Smooth muscle cell of the brain vasculature (primary cell): ENCODE measurements at regions not wholly inside any gene's neighbourhood (a gene's known extent, or its start where the extent isn't known, plus 50 kb on each side); places are given as distances from the start of the nearest gene placed in this dataset.
A peak's percentile ranks its signal among the peaks of the same experiment; 100 is the strongest.
"Not testable (repeated sequence)": the region's sequence is repeated elsewhere in the genome, so short reads cannot be mapped to it uniquely, and the experiment has no call there.

ENCODE experiments used
- DNase-seq: peaks from one replicate; pipeline ENCODE4 v3.0.0-alpha.2; 2012; ENCODE audit warnings: low read depth, low spot score

DNA sequence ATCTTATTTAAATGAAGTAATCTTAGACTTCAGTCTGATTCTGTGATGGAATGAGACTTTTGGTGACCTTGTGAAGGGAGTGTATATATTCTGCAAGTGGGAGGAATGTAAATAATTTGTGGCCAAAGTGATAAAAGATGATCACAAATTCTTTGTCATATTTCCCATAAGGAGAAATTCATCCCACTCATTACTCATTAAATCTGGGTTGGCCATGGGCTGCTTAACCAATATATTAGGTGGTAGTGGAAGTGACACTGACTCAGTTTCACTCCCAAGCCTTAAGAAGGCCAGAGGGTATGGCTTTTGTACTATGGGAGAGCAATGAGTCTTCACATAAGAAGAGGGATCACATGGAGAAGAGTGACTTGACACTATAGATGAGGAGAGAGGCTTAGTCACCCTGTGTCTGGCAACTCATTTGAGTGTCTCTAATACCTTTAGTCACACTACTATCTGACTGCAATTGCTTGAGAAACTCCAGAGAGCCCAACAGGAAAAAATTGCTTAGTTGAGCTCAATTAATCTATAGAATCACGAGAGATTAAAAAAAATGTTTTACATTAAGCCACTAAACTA lies 408.2 kb upstream of the PITX2 start:
- no peak for DNase-seq

DNA sequence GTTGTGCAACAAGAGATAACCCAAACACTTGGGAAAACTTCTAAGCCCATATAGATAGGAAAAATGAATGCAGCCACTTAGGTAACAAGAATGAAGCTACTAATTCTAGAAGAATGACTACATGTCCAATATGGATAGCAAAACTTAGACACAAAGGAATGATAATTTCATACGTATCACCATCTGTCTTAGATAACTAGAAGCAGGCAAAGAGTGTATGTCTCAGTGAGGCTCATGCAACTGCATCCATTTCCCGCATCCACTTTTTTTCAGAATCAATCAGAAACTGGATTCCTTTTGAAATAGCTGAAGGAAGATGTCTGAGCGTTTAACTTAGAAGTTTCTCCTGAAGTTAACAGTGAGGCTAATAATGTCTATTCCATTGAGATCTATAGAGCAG lies 408.7 kb upstream of the PITX2 start:
- no peak for DNase-seq

DNA sequence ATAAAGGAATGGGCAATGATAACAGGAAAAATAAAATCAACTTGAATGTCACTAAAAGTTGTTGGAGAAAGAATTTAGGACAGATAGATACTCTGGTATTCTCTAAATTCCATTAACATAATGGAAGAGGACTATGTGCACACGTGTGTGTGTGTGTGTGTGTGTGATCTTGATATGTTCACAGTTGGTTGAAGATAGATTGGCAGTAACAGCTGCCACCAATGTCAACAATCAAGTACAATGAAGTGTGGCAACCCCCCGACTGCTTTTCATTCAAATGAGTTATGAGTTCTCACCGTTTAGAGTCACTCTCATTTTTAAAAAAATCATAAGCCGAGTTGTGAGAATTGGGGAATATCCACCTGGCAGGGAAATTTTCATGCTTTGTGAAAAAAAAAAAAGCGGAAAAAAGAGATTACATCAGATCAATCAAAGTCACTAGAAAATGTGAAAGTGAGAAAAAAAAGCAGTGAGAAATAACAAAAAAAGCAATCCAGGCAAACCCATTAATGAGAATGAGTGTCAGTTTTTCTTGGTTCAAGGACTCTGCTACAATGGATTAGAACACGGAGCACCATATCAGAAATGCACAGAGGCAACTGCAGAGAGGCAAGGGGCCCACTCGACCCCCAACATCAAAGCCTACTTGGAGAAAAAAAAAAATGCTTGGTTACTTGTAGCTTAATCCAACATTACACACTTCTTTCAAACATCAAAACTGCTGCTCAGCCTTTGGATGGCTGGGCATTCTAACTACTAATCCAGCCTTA lies 414.9 kb upstream of the PITX2 start:
- DNase-seq = no peak

DNA sequence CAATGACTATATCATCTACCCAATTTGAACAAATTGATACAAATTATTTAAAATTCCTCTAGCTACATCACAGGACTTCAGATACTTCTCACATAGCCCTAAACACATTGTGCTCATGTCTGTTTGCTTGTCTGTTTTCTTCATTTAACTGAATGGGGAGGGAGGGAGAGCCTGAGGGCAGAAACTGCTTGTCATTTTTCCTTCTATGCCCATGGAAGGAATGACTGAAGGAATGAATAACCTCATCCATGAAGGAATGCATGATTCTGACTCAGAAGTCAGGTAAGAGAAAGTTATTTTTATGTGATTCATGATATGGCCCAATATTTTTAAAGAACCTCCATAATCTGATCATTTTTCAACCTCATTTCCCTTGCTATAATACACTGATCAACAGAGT lies 418.0 kb upstream of the PITX2 start:
- no peak for DNase-seq

DNA sequence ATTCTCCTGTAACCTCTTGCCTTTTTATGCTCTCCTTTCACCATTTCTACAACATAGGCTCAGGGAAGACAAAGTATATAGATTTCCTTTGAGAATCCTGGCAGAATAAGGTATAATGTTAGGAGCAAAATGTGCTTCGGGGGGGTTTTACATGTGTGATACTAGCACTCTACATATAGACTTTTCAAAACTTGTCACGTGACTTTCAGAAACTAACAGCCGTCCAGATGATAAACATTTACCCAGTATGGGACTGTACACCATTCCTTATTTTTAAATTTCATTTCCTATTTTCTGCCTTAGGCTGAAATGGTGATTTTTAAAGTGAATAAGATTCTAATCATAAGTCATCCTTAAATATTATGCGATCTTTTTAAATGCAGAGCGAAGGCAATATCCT lies 420.4 kb upstream of the PITX2 start:
- DNase-seq = no peak

DNA sequence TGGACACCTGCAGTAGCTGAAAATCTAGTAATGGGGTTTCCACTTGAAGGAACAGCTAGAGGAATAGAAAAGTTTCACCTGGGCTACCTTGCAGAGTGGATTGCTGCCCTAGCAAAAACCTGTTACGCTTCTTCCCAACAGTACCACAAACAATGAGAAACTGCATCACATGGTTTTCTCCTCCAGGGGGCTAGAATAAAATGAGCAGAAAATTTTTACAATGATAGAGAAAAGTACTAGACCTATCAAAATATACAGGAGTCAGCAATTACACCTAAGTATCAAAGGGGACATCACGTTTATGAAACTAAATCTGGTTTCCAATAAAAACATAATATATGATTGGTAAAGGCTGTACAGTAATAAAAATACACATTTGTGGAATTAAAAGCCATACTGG lies 423.1 kb upstream of the PITX2 start:
- DNase-seq = no peak

DNA sequence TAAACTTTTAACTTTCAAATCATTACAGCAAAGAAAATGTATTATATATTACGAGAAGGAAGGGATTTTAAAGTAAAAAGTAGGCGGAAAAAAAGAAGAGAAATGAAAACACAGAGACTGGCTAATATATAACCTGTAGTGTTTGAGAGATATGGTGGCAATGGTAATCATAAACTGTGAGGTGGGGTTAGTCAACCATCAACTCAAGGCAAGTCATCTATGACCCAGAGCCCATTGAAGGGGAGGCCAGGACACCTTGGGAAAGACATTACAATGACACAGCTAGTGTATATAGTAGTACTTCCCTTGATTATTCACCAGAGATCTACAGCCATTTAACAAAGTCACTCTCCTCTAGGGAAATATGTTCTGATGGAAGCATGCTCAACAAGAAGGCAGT lies 423.9 kb upstream of the PITX2 start:
- DNase-seq = no peak

DNA sequence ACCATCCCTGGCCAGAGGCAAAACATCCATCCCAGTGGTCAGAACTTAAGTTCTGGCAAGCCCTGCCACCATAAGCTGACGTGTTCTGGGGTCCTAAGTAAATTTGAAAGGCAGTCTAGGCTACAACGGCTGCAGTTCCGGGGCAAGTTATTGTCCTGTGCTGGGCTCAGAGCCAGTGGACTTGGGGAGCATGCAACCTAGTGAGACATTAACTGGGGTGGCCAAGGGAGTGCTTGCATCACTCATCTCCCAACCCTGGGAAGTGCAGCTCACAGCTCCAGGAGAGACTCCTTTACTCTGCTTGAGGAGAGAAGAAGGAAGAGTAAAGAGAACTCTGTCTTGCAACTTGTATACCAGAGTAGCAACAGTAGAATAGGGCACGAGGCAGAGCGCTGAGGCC lies 425.4 kb upstream of the PITX2 start:
- no peak for DNase-seq

DNA sequence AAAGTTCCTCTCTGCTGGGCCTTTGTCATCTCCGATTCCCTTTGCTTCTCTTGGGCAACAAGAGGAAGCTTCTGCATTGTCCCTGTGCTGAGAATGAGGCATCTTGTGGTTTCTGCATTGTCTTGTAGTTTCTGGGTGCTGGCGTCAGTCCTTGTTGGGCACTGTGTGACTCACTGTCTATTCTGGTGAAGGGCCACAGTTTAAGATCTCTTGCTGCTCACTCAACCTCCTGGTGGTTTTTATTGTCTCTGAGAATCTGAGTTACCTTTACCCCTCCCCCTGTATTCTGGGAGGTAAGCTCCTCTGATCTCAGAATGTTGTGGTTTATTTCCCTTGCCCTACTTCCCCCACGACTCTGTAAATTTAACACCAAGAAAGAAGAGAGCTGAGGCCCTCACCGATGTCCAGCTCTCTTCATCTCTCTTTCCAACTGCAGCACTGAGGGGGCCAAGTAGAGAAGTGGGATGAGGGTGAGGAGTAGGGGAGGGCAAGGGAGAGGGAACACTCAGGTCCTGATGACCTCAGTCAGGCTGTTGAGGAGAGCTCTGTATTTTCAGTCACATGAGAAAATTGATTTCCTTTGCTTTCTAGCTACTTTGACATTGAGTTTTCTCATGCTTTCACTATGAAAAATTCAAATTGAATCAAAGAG lies 441.6 kb upstream of the PITX2 start:
- peak; percentile 3 for DNase-seq

DNA sequence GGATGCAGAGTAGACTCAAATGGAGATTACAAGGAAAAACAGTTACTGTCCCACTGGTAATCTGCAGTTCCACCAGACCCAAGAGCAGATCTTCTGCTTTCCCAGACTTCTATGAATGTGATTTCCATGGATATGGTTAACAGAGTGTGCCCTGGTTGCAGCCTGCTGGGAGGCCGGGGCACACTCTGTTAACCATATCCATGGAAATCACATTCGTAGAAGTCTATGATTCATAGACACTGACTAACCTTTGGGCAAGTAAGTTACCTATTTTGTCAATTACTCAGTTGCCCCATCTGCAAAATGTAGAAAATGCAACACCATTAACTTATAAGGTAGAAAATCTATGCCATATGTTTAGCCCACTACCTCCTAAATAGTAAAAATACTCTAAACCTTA lies 443.1 kb upstream of the PITX2 start:
- no peak for DNase-seq

DNA sequence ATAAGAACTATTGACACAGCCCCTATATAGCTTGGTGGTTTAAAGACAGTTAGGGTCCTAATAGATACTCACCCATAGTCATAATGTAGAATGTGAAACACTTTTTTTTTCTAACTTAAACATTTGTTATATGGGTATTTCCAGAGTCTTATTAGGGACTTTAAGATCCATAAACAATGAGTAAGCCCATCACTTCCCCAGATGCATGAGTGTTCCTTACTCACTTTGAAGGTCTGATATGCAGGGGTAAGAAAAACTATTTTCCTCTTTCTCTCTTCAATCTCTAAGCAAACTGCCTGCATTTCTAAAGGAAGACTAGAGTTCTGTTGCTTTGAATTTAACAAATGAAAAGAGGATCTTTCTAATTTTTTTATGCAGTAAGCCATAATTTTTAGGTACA lies 443.6 kb upstream of the PITX2 start:
- DNase-seq = no peak

DNA sequence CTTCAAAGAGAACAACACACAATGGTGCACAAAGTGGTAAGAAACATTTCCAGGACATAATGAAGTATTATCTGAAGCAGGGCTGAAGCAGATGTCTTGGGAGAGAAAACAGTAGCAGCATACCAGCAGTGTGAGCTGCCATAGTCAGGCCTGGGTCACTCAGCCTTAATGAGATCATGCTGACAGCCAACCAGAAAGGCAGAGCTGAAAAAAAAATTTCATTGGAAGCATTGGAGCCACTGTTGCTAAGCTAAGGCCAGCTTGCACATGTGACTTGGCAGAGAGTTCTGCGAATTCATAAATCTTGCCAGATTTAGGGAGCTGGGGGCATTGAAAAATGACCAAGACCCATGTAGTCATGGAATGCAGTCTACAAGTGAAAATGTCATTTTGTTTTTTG lies 444.0 kb upstream of the PITX2 start:
- no peak for DNase-seq

DNA sequence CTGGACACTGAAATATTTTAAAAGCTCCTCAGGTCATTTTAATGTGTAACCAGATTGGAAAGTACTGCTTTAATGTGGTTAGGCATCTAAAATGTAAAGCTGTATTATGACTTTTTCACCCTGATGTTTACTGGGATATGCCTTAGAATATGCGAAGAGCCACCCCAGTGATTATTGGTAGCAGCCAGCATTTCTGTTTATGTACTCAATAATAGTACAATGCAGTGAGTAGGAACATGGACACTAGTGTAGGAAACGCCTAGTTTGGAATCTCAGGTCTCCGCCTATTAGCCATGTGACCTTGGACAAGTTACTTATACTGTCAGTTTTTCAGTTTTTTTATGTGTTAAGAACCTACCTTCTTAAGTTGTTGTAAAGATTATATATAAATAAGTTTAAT lies 446.0 kb upstream of the PITX2 start:
- DNase-seq = no peak

DNA sequence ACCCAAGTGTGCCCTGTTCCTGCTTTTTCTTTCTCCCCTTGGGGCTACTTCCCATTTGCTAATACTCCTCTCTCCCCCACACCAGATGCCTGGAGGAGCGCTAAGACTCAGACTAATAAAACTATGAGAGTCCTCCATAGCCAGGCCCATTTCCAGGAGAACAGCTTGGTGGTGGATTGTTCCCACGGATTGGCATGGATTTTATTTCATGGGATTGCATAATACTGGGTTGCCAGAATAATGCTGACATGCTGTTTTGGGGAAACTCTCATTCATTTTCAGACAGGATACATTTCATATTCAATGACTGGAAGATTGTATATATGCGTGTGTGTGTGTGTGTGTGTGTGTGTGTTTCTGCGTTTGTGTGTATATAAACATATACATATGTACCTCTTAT lies 447.5 kb upstream of the PITX2 start:
- no peak for DNase-seq

DNA sequence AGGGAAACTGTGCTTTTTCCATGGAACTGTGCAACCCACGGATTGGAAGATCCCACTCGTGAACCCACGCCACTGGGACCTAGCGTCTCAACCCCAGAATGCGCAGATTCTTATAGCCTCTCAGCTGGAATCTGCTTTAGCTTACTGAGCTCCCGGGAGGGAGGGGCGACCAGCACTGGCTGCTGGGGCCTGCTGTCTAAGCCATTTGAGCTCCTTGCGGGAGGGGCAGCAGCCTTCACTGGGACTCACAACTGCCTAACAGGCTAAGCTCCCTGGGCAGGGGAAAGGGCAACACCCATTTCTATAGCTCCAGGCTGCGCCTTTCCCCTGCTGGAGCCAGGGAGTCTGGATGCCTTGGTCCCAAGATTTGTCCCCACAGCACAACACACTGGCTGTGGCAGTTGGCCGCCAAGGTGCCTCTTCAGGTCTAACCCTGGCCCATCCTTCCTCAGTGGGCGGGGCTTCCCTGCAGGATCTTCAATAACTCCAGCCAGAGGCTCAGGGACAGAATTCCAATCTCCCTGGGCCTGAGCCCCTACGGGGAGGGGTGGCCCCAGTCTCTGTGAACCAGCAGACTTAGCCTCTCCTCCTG lies 451.7 kb upstream of the PITX2 start:
- DNase-seq = no peak

DNA sequence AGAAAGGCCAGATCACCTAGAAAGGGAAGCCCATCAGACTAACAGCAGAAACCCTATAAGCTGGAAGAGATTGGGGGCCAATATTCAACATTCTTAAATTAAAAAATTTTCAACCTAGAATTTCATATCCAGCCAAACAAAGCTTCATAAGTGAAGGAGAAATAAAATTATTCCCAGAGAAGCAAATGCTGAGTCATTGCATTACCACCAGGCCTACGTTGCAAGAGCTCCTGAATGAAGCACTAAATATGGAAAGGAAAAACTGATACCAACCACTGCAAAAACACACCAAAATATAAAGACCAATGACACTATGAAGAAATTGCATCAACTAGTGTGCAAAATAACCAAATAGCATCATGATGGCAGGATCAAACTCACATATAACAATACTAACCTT lies 453.4 kb upstream of the PITX2 start:
- not testable (repeated sequence) for DNase-seq

DNA sequence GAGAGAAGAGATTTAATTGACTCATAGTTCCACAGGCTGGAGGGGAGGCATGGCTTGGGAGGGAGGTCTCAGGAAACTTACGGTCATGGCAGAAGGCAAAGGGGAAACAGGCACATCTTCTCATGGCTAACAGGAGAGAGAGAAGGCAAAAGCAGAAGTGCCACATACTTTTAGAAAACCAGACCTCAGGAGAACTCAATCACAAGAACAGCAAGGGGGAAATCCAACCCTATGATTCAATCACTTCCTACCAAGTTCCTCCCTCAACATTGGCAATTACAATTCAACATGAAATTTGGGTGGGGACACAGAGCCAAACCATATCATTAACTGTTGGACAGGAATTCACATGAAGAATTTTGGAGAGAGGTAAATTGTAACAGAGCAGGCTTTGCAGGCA lies 485.3 kb upstream of the PITX2 start:
- DNase-seq = no peak

DNA sequence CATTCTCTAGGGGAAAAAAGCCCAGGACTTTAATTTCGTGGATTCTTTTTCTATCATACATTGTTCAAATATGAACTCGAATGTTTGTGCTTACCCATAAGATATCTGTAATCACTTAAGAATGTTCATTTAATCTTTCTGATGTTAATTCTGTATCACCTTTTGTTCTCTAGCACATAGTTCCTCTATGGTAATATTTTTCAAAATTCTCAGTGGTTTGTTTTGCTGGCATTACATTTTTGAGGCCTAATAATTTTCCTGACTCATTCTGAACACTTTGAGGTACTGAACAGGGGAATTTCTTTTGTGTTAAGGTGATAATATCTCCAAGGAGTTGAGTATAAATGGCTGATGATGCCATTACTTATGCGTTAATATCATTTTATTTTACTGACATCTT lies 490.7 kb upstream of the PITX2 start:
- DNase-seq = no peak

DNA sequence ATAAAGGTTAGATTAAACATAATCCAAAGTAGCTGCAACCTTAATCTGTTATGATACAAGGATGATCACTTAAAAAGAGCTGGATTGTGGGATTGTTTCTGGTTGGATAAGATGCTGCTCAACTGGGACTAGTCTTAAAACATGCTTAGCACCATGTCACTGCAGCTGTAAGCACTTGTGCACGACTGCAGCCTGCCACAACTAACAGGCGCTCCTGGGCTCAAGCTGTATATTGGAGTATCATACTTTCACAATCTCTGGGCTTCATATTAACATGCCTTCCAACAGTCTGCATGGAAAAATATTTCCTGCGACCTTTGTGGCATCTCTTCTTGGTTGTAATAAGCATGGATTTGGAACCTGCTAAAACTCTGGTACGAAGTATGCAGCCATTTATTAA lies 493.0 kb upstream of the PITX2 start:
- no peak for DNase-seq

DNA sequence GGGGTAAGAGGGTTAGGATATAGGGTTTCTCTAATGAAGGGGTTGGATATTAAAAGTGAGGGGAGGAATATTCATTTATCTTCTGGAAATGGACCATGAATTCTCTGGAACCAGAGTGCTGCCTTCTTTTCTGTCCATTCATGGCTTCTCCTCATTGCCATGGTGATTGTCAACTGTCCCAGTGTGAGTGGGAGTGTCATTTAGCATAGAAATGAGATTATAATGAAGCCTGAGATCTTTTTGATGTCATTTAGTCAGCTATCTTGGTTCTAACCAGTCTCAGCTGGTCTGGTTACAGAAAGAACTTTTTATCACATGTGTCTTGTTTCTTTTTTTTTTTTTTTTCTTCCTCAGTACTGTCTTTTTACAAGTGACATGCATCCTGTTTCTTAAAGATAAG lies 497.3 kb upstream of the PITX2 start:
- DNase-seq = no peak

DNA sequence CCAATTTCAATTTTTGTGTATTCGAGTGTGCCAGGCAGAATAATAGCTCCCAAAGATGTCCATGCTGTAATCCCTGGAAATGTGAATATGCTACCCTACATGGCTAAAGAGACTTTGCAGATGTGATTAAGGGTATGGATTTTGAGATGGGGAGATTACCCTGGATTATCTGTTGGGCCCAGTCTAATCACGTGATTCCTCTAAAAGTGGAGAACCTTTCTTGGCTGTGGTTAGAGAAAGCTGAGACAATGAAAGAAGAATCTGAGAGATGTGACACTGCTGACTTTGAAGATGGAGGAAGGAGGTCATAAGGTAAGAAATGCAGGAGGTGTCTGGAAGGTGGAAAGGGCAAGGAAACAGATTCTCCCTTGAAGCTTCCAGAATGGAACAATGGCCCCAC lies 503.5 kb upstream of the PITX2 start:
- DNase-seq = no peak

DNA sequence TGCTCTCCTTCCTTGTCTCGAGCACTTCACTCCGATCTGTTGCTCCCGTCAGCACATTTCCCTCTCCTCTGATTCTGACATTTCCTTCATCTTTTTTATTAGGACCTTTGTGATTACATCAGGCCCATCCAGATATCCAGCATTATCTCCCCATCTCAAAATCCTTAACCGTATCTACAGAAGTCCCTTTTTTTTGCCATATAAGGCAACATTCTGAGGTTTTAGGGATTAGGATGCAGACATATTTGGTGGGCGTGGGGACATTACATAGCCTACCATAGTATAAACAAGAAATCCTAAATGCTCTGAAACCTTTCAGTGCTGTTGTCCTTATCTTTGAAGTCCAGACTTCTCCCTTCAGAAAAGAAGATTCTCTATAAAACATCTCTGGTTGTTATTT lies 505.0 kb upstream of the PITX2 start:
- no peak for DNase-seq

DNA sequence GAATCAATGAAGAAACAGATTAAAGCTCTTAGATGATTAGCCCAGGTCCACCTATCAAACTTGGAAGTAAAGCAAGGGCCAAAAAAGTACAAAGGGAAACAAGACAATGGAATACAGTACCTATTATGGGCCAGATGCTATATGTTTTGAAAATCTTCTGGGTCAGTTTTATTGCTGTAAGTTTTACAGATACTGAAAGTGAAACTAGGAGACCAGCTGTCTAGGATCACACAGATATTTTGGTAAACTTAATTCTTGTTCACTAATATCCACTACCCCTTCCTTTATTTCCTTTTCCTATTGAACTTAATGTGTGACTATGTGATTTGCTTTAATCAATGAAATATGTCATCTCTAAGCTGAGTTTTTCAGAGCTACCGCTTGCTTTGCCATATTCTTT lies 505.4 kb upstream of the PITX2 start:
- DNase-seq = no peak
